Loucy (cell line): ENCODE measurements at regions not wholly inside any gene's neighbourhood (a gene's known extent, or its start where the extent isn't known, plus 50 kb on each side); places are given as distances from the start of the nearest gene placed in this dataset.
"Not testable (repeated sequence)": the region's sequence is repeated elsewhere in the genome, so short reads cannot be mapped to it uniquely, and the experiment has no call there.

Experiments
- H2AFZ ChIP-seq: fragments of 200-600 bp; sonication (generic); 2 replicates; pipeline ENCODE4 v1.6.0; 2016; ENCODE audit warnings: antibody characterized with exemption, mild to moderate bottlenecking, low read length, moderate library complexity
- H3F3A ChIP-seq: fragments of 200-600 bp; 2 replicates; pipeline ENCODE4 v1.6.0; 2016; ENCODE audit warnings: antibody characterized with exemption, low read depth, mild to moderate bottlenecking
- H3K27me3 ChIP-seq: fragments of 200-600 bp; sonication (generic); 2 replicates; pipeline ENCODE4 v1.6.1; 2014; ENCODE audit warnings: low read length, mild to moderate bottlenecking; ENCODE audit not compliant: insufficient read depth, poor library complexity, severe bottlenecking
- H3K36me3 ChIP-seq: fragments of 200-600 bp; sonication (generic); 2 replicates; pipeline ENCODE4 v1.6.1; 2016; ENCODE audit warnings: low read length; ENCODE audit not compliant: insufficient read depth
- H3K4me1 ChIP-seq: fragments of 200-600 bp; sonication (generic); 2 replicates; pipeline ENCODE4 v1.5.1; 2014; ENCODE audit warnings: low read length, mild to moderate bottlenecking; ENCODE audit not compliant: insufficient read depth, poor library complexity, severe bottlenecking
- H3K4me2 ChIP-seq: fragments of 200-600 bp; sonication (generic); 2 replicates; pipeline ENCODE4 v1.6.0; 2014; ENCODE audit warnings: antibody characterized with exemption, low read length, low read depth, mild to moderate bottlenecking; ENCODE audit not compliant: poor library complexity, severe bottlenecking
- H3K4me3 ChIP-seq: fragments of 200-600 bp; sonication (generic); 2 replicates; pipeline ENCODE4 v1.5.1; 2014; ENCODE audit warnings: low read length, mild to moderate bottlenecking, mixed read lengths; ENCODE audit not compliant: poor library complexity, severe bottlenecking
- H3K79me2 ChIP-seq: fragments of 200-600 bp; sonication (generic); 2 replicates; pipeline ENCODE4 v1.6.1; 2014; ENCODE audit warnings: low read length; ENCODE audit not compliant: insufficient read depth
- H3K9ac ChIP-seq: fragments of 200-600 bp; sonication (generic); 2 replicates; pipeline ENCODE4 v1.6.0; 2014; ENCODE audit warnings: mild to moderate bottlenecking, low read depth, low read length, moderate library complexity; ENCODE audit not compliant: poor library complexity, severe bottlenecking
- H3K9me2 ChIP-seq: fragments of 200-600 bp; sonication (generic); replicated peaks from 2 replicates; pipeline ENCODE4 v1.6.1; 2016; ENCODE audit warnings: low read depth, low read length, mixed read lengths
- H3K9me3 ChIP-seq: fragments of 200-600 bp; sonication (generic); 2 replicates; pipeline ENCODE4 v1.6.1; 2014; ENCODE audit warnings: mild to moderate bottlenecking, antibody characterized with exemption, low read length, low read depth; ENCODE audit not compliant: insufficient read depth
- H4K20me1 ChIP-seq: fragments of 200-600 bp; sonication (generic); 2 replicates; pipeline ENCODE4 v1.6.0; 2014; ENCODE audit warnings: antibody characterized with exemption, low read length, mild to moderate bottlenecking; ENCODE audit not compliant: insufficient read depth, poor library complexity, severe bottlenecking
- EZH2phosphoT487 ChIP-seq: fragments of 200-600 bp; IDR thresholded peaks from 2 replicates; pipeline ENCODE4 v1.6.1; 2018; ENCODE audit warnings: antibody characterized with exemption, mild to moderate bottlenecking, moderate library complexity, borderline replicate concordance
- TF ChIP-seq, protein P1 (sequence below): fragments of 200-600 bp; sonication (generic); conservative IDR thresholded peaks from 2 replicates; pipeline ENCODE4 v1.5.1; 2014; ENCODE audit warnings: mild to moderate bottlenecking, antibody characterized with exemption, low read length

DNA sequence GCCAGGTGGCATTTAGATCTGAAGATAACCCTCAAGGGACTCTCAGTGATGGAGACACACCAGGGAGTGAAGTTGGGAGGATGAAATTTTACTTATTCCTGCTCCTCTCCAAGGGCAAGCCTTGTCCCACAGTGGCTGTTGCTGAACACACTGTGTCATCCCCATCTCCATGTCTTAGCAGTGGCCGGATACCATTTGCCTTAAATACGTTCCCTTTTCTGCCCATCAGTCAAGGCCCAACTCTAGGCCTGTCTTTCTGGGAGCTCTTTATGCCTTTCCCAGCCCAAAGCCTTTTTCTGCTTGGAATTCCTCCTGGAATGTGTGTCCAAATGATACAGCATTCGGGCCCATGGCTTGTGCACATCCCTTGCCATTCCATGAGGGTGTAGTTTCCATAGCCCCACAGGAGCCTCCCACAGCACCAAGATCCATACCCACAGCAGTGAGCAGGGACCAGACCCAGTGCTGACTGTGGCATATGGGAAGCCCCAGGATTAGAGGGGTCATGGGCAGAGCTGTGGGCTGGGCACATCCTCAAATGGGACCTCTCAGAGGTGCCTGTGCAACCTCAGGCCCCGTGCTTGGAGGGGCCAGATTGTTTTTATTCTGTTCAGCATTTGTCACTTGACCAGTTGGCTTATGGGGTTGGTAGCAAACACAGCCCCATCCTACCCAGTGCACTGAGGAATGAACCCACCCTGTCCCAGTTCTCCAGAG is 63.7 kb upstream of the PRR23C start:
- TF ChIP-seq, protein P1, sequence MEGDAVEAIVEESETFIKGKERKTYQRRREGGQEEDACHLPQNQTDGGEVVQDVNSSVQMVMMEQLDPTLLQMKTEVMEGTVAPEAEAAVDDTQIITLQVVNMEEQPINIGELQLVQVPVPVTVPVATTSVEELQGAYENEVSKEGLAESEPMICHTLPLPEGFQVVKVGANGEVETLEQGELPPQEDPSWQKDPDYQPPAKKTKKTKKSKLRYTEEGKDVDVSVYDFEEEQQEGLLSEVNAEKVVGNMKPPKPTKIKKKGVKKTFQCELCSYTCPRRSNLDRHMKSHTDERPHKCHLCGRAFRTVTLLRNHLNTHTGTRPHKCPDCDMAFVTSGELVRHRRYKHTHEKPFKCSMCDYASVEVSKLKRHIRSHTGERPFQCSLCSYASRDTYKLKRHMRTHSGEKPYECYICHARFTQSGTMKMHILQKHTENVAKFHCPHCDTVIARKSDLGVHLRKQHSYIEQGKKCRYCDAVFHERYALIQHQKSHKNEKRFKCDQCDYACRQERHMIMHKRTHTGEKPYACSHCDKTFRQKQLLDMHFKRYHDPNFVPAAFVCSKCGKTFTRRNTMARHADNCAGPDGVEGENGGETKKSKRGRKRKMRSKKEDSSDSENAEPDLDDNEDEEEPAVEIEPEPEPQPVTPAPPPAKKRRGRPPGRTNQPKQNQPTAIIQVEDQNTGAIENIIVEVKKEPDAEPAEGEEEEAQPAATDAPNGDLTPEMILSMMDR = no peak
- TF ChIP-seq EZH2phosphoT487 = no peak
- H3K9me3 ChIP-seq = no peaks in the 10 kb centered on the region
- H3K9me2 ChIP-seq = no peaks in the 10 kb centered on the region
- H3K79me2 ChIP-seq = no peaks in the 10 kb centered on the region
- peaks cover 9% of the 10 kb centered on the region for H3K4me1 ChIP-seq
- no peak overlapping the region for H3K4me3 ChIP-seq
- H4K20me1 ChIP-seq = no peaks in the 10 kb centered on the region
- H2AFZ ChIP-seq = no peak overlapping the region
- no peaks in the 10 kb centered on the region for H3K27me3 ChIP-seq
- H3K4me2 ChIP-seq = no peak overlapping the region
- H3K36me3 ChIP-seq = no peaks in the 10 kb centered on the region
- no peak overlapping the region for H3K9ac ChIP-seq
- H3F3A ChIP-seq = no peaks in the 10 kb centered on the region

DNA sequence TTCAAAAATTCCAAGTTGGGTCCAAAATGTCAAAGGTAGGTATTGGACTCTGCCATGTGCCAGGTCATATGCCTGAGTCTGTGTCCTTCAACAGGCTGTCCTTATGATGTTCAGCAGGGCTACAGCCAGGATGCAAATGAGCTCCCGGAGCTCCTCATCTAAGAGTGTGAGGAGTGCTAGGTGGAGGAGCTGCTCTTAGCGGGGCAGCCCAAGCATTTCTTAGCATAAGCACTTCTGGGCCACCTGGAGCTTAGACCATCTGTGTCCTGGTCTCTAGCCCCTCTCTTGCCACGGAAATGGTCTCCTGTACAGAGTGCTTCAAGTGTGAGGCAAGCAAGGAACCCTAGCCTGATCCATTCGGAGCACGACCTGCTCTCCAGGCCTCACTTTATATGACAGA is 64.6 kb upstream of the PRR23C start:
- Histone ChIP-seq H3K36me3 (no peaks in the 10 kb centered on the region), H3K4me2 (no peak overlapping the region), H3K27me3 (no peaks in the 10 kb centered on the region), H3K9ac (no peak overlapping the region), H3F3A (no peaks in the 10 kb centered on the region), H3K4me1 (peaks cover 9% of the 10 kb centered on the region), H3K9me3 (no peaks in the 10 kb centered on the region), H4K20me1 (no peaks in the 10 kb centered on the region), H2AFZ (no peak overlapping the region), H3K79me2 (no peaks in the 10 kb centered on the region), H3K4me3 (no peak overlapping the region), H3K9me2 (no peaks in the 10 kb centered on the region)
- TF ChIP-seq EZH2phosphoT487 = no peak
- TF ChIP-seq, protein P1 = no peak

DNA sequence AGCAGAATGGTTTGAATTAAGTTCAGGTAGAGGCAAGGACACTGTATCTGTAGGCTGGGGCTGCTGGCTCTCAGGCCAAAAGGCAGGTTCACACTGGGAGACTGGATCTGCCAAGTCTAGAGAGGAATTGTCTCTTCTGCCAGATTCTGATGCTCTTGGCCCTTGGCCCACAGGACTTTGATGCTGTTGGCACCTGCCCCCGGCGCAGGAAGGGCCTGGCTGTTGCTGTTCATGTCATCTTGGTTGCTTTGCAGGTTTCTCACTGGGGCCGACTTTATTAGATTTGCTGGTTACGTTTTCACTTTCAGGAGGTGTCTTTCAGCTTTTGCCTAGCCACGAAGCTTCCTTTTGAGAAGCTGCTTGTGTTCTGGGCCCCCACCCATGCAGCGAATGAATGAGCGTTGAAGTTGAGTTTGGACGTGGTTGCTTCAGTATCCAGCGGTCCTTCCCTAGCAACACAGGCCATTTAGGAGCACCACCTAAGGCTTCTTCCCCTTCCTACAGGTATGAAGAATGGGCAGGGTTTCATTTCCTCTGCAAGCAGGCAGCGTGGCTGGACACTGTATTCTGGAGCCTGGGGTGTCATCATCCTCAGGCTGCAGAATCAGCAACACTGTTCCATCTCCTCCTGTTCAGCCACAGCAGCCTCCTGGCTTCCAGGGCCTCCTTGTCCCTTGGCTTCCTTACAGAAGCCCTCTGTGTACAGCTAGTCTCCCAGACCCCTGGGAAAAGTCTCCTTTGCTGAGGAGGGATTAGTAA is 65.6 kb upstream of the PRR23C start:
- H3K79me2 ChIP-seq = no peaks in the 10 kb centered on the region
- H3K4me2 ChIP-seq = peak overlapping the region; percentile 51
- no peaks in the 10 kb centered on the region for H3K9me3 ChIP-seq
- H2AFZ ChIP-seq = peak overlapping the region; percentile 58; the same call in 1 of the 2 replicates
- peak overlapping the region; percentile 33 for H3K4me3 ChIP-seq
- H3K9ac ChIP-seq = peak overlapping the region; percentile 25
- H4K20me1 ChIP-seq = no peaks in the 10 kb centered on the region
- no peaks in the 10 kb centered on the region for H3K36me3 ChIP-seq
- H3K4me1 ChIP-seq = peaks cover 9% of the 10 kb centered on the region
- H3K9me2 ChIP-seq = no peaks in the 10 kb centered on the region
- no peaks in the 10 kb centered on the region for H3K27me3 ChIP-seq
- TF ChIP-seq EZH2phosphoT487 = no peak
- TF ChIP-seq, protein P1 = no peak
- H3F3A ChIP-seq = no peaks in the 10 kb centered on the region

DNA sequence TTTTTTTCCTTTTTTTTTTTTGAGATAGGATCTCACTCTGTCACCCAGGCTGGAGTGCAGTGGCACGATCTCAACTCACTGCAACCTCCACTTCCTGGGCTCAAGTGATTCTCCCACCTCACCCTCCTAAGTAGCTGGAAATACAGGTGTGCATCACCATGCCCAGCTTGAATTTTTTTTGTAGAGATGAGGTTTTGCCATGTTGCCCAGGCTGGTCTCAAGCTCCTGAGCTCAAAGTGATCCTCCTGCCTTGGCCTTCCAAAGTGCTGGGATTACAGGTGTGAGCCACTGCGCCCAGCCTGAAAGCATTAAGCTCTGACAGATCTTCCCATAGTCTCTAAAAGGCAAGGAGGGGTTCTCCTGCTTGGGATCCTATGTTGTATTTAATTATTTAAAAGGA is 66.2 kb upstream of the PRR23C start:
- peak overlapping the region; percentile 51 for H3K4me2 ChIP-seq
- H3F3A ChIP-seq = not testable (repeated sequence)
- peak overlapping the region; percentile 33 for H3K4me3 ChIP-seq

More for the DNA sequence above, 66.2 kb upstream of the PRR23C start:
- H3K9me2 ChIP-seq, H3K9me3 ChIP-seq, H3K79me2 ChIP-seq, H2AFZ ChIP-seq, H3K36me3 ChIP-seq, H4K20me1 ChIP-seq, H3K27me3 ChIP-seq, H3K4me1 ChIP-seq: not testable (repeated sequence)
- H3K9ac ChIP-seq = peak overlapping the region; percentile 25
